Skeletal muscle satellite cell (primary cell): ENCODE measurements at regions not wholly inside any gene's neighbourhood (a gene's known extent, or its start where the extent isn't known, plus 50 kb on each side); places are given as distances from the start of the nearest gene placed in this dataset.

Experiments used
- H3K27me3 ChIP-seq: 2 replicates; pipeline ENCODE4 v1.7.0; 2013; ENCODE audit warnings: low read length; ENCODE audit not compliant: control insufficient read depth, insufficient read depth
- H3K36me3 ChIP-seq: 2 replicates; pipeline ENCODE4 v1.7.0; 2013; ENCODE audit warnings: mild to moderate bottlenecking, control low read depth, low read length; ENCODE audit not compliant: insufficient read depth
- H3K4me1 ChIP-seq: 2 replicates; pipeline ENCODE4 v1.7.0; 2013; ENCODE audit warnings: low read length; ENCODE audit not compliant: control insufficient read depth, insufficient read depth
- H3K4me2 ChIP-seq: 2 replicates; pipeline ENCODE4 v1.7.0; 2013; ENCODE audit warnings: mild to moderate bottlenecking, low read length
- H3K4me3 ChIP-seq: 2 replicates; pipeline ENCODE4 v1.7.0; 2013; ENCODE audit warnings: low read length
- H3K9ac ChIP-seq: 2 replicates; pipeline ENCODE4 v1.7.0; 2013; ENCODE audit warnings: mild to moderate bottlenecking, low read depth, low read length, moderate library complexity
- H3K9me3 ChIP-seq: replicated peaks from 2 replicates; pipeline ENCODE4 v1.7.0; 2013; ENCODE audit warnings: mild to moderate bottlenecking, control low read depth, low read length

GRCh38 chr9:89715881-89716280, 111.1 kb downstream of the GADD45G start:
- no peaks in the 10 kb centered on the region for H3K27me3 ChIP-seq
- H3K4me1 ChIP-seq = no peaks in the 10 kb centered on the region
- no peak overlapping the region for H3K9ac ChIP-seq
- H3K9me3 ChIP-seq = no peaks in the 10 kb centered on the region
- no peaks in the 10 kb centered on the region for H3K36me3 ChIP-seq
- H3K4me2 ChIP-seq = no peak overlapping the region
- H3K4me3 ChIP-seq = no peak overlapping the region

DNA sequence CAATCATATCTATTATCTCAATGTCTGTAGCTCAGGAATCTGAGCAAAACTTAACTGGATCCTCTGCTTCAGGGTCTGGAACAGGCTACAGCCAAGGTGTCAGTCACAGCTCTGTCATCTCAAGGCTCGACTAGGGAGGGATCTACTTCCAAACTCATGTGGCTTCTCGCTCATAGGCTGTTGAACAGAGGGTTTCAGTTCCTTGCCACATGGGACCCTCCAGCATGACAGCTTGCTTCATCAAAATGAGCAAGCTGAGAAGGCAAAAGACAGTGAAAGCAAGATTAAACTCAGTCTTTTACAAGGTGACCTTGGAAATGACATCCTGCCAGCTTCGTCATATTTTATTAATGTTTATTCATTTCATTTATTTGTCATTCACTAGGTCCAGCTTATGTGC, 111.7 kb downstream of the GADD45G start:
- Histone ChIP-seq H3K4me1 (no peaks in the 10 kb centered on the region), H3K27me3 (no peaks in the 10 kb centered on the region)

DNA sequence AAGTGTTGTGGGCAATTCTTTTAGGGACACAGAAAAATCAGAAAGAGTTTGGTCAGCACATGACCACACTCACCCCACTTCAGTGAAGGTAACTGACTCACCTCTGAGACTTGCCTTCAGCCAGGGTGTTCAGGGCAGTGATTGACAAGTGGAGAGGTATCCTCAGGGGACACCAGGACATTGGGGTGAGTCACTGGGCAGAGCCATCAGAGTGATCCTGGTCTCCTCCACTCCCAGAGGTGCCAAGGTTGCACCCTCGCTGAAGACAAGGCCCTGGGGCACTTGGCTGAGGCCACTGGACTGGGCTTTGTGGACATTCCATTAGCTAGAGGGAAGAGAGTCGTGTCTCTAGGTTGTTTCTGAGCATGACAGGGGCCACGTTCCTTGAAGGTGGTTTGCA, 113.4 kb downstream of the GADD45G start:
- Histone ChIP-seq H3K4me2 (no peak overlapping the region), H3K9ac (no peak overlapping the region), H3K9me3 (no peaks in the 10 kb centered on the region), H3K4me3 (no peak overlapping the region), H3K36me3 (no peaks in the 10 kb centered on the region), H3K27me3 (no peaks in the 10 kb centered on the region), H3K4me1 (no peaks in the 10 kb centered on the region)

More for the DNA sequence above, 111.7 kb downstream of the GADD45G start:
- H3K4me2 ChIP-seq = no peak overlapping the region
- H3K4me3 ChIP-seq = no peak overlapping the region
- no peaks in the 10 kb centered on the region for H3K36me3 ChIP-seq
- no peaks in the 10 kb centered on the region for H3K9me3 ChIP-seq
- no peak overlapping the region for H3K9ac ChIP-seq

GRCh38 chr9:89718651-89719050, 113.8 kb downstream of the GADD45G start:
- Histone ChIP-seq H3K4me1 (no peaks in the 10 kb centered on the region), H3K9me3 (no peaks in the 10 kb centered on the region), H3K27me3 (no peaks in the 10 kb centered on the region), H3K4me2 (no peak overlapping the region), H3K4me3 (no peak overlapping the region), H3K36me3 (no peaks in the 10 kb centered on the region), H3K9ac (no peak overlapping the region)

GRCh38 chr9:89719202-89719601, 114.4 kb downstream of the GADD45G start:
- no peak overlapping the region for H3K4me3 ChIP-seq
- no peak overlapping the region for H3K4me2 ChIP-seq
- no peaks in the 10 kb centered on the region for H3K9me3 ChIP-seq
- H3K36me3 ChIP-seq = no peaks in the 10 kb centered on the region
- H3K4me1 ChIP-seq = no peaks in the 10 kb centered on the region
- H3K9ac ChIP-seq = no peak overlapping the region
- no peaks in the 10 kb centered on the region for H3K27me3 ChIP-seq

DNA sequence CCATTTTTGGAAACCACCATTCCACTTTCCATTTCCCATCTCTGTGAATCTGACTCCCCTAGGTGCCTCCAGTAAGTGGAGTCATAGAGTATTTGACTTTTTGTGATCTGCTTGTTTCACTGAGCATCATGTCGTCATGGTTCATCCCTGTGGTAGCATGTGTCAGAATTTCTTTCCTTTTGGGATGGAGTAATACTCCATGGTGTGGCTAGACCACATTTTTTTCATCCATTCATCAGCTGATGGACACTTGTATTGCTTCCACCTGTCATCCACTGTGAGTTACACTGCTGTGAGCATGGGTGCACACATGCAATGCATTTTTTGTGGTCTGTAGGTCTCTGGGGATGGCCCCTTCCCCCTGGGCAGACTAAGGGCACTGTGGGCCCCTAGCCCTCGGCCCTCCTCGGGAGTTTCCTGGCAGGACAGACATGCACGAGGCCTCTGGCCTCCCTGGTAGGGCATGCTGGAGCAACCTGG, 115.9 kb downstream of the GADD45G start:
- no peaks in the 10 kb centered on the region for H3K36me3 ChIP-seq
- no peak overlapping the region for H3K4me3 ChIP-seq
- H3K4me1 ChIP-seq = no peaks in the 10 kb centered on the region
- H3K4me2 ChIP-seq = no peak overlapping the region
- H3K9ac ChIP-seq = no peak overlapping the region
- no peaks in the 10 kb centered on the region for H3K9me3 ChIP-seq
- H3K27me3 ChIP-seq = no peaks in the 10 kb centered on the region

DNA sequence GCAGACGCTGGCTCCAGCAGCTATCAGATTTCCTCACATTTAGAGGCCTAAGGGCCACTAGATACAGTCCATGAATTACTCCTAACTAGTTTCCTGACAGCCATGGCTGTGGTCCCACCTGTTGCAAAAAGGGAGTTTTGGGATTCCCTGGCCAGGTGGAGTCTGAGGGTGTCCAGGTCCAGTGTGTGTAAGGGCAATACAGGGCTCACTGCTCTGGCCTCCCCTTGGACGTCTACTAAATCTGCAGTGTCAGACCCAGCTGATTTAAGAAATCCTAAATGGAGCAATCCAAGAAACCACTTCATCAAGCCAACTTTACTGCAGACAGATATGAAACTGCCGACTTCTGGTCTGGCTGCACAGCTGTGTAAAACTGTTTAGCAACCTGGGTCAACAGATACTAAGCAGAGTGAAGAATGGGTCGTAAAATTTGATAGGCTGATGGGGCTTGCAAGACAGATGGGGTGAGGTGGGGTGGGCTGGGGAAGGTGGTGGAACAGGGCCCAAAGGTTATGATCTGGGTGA, 116.4 kb downstream of the GADD45G start:
- Histone ChIP-seq H3K4me2 (no peak overlapping the region), H3K27me3 (no peaks in the 10 kb centered on the region), H3K36me3 (no peaks in the 10 kb centered on the region), H3K4me3 (no peak overlapping the region), H3K9me3 (no peaks in the 10 kb centered on the region), H3K9ac (no peak overlapping the region), H3K4me1 (no peaks in the 10 kb centered on the region)

DNA sequence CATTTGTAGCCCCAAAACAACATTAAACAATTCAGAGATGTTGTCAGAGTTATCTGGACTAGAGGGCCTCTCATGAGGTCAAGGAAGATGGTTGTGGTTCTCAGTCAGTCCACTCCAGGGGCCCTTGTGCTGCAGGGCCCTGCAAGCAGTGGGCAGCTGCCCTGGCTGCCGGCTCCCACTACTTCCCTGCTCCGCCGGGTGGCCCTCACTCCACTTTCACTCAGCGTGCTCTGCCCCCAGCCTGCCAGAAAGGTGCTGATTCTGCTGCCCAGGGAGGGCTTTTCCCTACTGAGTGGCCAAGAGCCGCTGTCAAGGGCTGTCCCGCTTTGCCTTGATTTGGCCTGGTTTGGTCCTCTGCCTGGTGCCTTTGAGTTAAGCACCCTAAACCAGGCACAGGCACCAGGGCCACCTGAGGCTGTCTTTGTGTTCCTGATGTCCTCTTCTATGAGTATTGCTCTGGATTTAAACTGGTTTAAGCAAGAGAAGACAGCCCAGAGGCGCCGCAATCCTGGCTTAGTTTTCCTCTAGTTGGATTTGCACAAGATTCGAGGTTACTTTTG, 117.2 kb downstream of the GADD45G start:
- Histone ChIP-seq H3K27me3 (no peaks in the 10 kb centered on the region), H3K4me1 (no peaks in the 10 kb centered on the region), H3K9ac (no peak overlapping the region), H3K4me2 (no peak overlapping the region), H3K36me3 (no peaks in the 10 kb centered on the region), H3K9me3 (no peaks in the 10 kb centered on the region), H3K4me3 (no peak overlapping the region)

DNA sequence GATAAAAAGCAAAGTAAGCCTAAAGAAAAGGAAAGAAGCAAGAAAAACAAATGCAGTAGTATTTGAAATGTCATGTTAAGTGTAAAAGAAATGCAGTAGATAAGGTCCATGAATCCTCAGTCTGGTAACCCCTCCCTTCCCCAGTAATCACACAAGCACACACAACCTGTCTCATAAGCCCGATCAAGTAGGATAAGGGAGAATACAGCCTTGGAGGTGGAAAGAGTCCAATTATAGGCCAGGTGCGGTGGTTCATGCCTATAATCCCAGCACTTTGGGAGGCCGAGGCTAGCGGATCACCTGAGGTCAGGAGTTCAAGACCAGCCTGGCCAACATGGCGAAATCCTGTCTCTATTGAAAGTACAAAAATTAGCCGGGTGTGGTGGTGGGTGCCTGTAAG, 117.9 kb downstream of the GADD45G start:
- Histone ChIP-seq H3K4me3 (no peak overlapping the region), H3K9ac (no peak overlapping the region), H3K4me2 (no peak overlapping the region), H3K4me1 (no peaks in the 10 kb centered on the region), H3K36me3 (no peaks in the 10 kb centered on the region), H3K27me3 (no peaks in the 10 kb centered on the region), H3K9me3 (no peaks in the 10 kb centered on the region)

DNA sequence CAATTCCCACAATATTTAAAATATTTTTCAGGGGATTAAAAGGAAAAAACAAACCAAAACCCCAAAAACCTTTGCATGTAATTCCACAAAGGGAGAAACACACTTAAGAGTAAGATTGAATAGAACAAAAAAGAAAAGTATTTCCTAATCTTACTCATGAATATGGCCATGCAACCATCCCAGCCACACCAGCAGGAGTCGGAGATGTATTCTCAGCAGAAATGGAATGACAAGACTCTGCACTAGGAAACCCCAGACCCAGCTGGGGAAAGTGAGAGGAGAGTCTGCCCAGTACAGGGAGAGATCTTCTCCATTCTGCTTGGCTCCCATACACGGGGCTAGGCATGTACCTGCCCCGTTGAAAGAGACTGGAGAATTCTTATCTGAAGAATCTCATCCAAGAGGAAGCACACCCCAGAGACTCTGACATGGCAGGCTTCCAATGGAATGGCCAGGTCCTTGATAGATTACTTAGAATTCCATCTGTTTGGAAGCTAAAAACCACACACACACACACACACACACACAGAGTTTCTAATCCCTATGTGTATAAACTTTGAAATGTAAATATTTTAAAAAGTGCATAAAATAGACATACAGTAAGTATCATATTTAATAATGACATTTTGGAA, 118.8 kb downstream of the GADD45G start:
- no peak overlapping the region for H3K4me2 ChIP-seq
- no peaks in the 10 kb centered on the region for H3K9me3 ChIP-seq
- H3K4me1 ChIP-seq = no peaks in the 10 kb centered on the region
- H3K9ac ChIP-seq = no peak overlapping the region
- no peaks in the 10 kb centered on the region for H3K27me3 ChIP-seq
- no peaks in the 10 kb centered on the region for H3K36me3 ChIP-seq
- H3K4me3 ChIP-seq = no peak overlapping the region

DNA sequence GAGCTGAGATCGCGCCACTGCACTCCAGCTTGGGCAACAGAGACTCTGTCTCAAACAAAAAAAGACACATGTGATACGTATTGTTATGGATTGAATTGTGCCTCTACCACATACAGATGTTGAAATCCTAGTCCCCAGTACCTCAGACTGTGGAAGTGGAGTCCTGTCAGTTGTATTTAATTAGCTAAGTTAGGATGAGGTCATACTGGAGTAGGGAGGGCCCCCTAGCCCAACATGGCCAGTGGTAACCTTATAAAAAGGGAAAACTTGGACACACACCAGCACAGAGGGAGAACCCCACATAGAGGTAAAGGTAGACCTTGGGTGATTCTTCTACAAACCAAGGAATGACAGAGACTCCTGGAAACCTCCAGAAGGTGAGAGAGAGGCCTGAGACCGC, 119.8 kb downstream of the GADD45G start:
- Histone ChIP-seq H3K36me3 (no peaks in the 10 kb centered on the region), H3K4me2 (no peak overlapping the region), H3K27me3 (no peaks in the 10 kb centered on the region), H3K4me1 (no peaks in the 10 kb centered on the region), H3K9ac (no peak overlapping the region), H3K9me3 (no peaks in the 10 kb centered on the region), H3K4me3 (no peak overlapping the region)

DNA sequence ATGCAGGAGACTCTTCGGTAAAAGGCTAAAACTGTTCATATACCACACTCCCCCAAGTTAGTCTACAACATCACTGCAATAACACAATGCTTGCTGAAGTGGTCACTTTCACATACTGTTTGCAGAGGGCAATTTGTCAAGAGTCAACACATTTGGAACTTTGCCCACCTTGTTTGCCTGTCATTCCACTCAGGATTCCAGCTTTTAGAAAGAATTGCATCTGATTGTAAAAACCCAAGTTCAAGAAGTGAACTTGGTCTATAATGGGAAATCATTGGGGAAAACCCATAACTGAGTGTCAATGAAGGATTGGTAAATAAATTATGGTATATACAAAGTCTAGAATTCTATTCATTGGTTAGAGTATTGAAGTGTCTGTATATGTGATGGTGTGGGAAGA, 120.5 kb downstream of the GADD45G start:
- H3K36me3 ChIP-seq = no peaks in the 10 kb centered on the region
- no peak overlapping the region for H3K4me2 ChIP-seq
- no peak overlapping the region for H3K4me3 ChIP-seq
- H3K4me1 ChIP-seq = no peaks in the 10 kb centered on the region
- no peaks in the 10 kb centered on the region for H3K27me3 ChIP-seq
- H3K9me3 ChIP-seq = no peaks in the 10 kb centered on the region
- no peak overlapping the region for H3K9ac ChIP-seq
